ENCODE measurements at regions not wholly inside any gene's neighbourhood (a gene's known extent, or its start where the extent isn't known, plus 50 kb on each side); places are given as distances from the start of the nearest gene placed in this dataset.

- DNase-seq (ENCODE audit: low read depth) = no peak
- no peak overlapping the region for H3K4me3 ChIP-seq (ENCODE audit: low read depth, low read length)
- TF ChIP-seq CTCF (conservative IDR thresholded peaks at IDR 0.05; ENCODE audit: low read depth, low read length) = no peak
Observed at GRCh38 chr2:67783026-67783425, 279.8 kb downstream of the C1D start.

- peak; percentile 40 for DNase-seq (ENCODE audit: low read depth)
Observed at GRCh38 chr2:67790622-67791021, 272.2 kb downstream of the C1D start.

GRCh38 chr2:67792191-67792590, 270.6 kb downstream of the C1D start:
- TF ChIP-seq CTCF (conservative IDR thresholded peaks at IDR 0.05; ENCODE audit: low read depth, low read length) = no peak
- no peak for DNase-seq (ENCODE audit: low read depth)
- no peak overlapping the region for H3K4me3 ChIP-seq (ENCODE audit: low read depth, low read length)

More at GRCh38 chr2:67790622-67791021, 272.2 kb downstream of the C1D start:
- no peak for TF ChIP-seq CTCF (conservative IDR thresholded peaks at IDR 0.05; ENCODE audit: low read depth, low read length)
- no peak overlapping the region for H3K4me3 ChIP-seq (ENCODE audit: low read depth, low read length)

GRCh38 chr2:67792681-67793091, 270.1 kb downstream of the C1D start:
- TF ChIP-seq CTCF (conservative IDR thresholded peaks at IDR 0.05; ENCODE audit: low read depth, low read length) = no peak
- DNase-seq (ENCODE audit: low read depth) = no peak
- H3K4me3 ChIP-seq (ENCODE audit: low read depth, low read length) = no peak overlapping the region

- TF ChIP-seq CTCF (conservative IDR thresholded peaks at IDR 0.05; ENCODE audit: low read depth, low read length) = no peak
- DNase-seq (ENCODE audit: low read depth) = no peak
- H3K4me3 ChIP-seq (ENCODE audit: low read depth, low read length) = no peak overlapping the region
Observed at GRCh38 chr2:67797801-67798540, 264.8 kb downstream of the C1D start.

- no peak for TF ChIP-seq CTCF (conservative IDR thresholded peaks at IDR 0.05; ENCODE audit: low read depth, low read length)
- no peak overlapping the region for H3K4me3 ChIP-seq (ENCODE audit: low read depth, low read length)
Observed at GRCh38 chr2:67798541-67799160, 264.2 kb downstream of the C1D start.

GRCh38 chr2:67799886-67800285, 262.9 kb downstream of the C1D start:
- no peak for DNase-seq (ENCODE audit: low read depth)
- no peak overlapping the region for H3K4me3 ChIP-seq (ENCODE audit: low read depth, low read length)
- TF ChIP-seq CTCF (conservative IDR thresholded peaks at IDR 0.05; ENCODE audit: low read depth, low read length) = no peak

More at GRCh38 chr2:67798541-67799160, 264.2 kb downstream of the C1D start:
- DNase-seq (ENCODE audit: low read depth) = no peak
